NCI-H2081 (cell line): ENCODE measurements at regions not wholly inside any gene's neighbourhood (a gene's known extent, or its start where the extent isn't known, plus 50 kb on each side); places are given as distances from the start of the nearest gene placed in this dataset.

Experiments
- DNase-seq, 2 experiments: peaks; one replicate each; lab custom pipeline; 2025; lab: John Stamatoyannopoulos, UW

DNA sequence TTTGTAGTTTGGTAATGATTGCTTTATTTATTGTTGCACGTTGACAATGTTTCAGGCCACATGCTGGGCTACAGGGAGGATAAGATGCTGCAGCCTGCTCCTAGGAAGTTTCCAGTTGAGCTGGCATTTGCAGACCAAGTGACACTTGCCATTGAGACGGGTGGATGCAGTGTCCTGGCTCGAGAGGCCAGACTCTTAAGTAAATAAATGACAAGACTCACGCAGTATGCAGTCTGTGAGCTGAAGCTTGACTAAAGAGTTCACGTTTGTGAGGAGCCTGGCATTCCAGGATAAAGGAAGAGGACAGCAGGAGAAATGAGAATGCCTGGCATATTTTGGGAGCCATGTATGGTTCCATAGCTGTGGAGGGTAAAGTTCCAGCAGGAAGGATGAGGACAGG, 105.8 kb downstream of the BAMBI start:
- DNase-seq: no peak

DNA sequence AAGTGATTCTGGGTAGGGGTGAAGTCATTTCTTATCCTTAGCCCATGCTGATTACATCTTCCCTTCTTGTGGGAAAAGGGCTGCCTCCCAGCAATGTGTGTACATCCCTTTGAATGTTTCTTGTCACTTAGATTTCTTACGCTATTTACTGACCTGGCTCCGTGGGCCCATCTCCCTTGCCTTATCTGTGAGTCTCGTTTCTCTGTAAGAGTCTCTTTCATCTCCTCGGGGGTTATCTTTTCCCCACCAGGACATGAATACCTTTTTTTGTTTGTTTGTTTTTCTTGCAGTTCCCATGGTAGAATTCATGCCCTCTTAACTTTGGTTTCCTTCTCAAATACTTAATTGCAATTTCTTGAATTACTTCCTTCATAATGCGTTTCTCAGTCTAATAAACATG, 107.7 kb downstream of the BAMBI start:
- DNase-seq: no peak

DNA sequence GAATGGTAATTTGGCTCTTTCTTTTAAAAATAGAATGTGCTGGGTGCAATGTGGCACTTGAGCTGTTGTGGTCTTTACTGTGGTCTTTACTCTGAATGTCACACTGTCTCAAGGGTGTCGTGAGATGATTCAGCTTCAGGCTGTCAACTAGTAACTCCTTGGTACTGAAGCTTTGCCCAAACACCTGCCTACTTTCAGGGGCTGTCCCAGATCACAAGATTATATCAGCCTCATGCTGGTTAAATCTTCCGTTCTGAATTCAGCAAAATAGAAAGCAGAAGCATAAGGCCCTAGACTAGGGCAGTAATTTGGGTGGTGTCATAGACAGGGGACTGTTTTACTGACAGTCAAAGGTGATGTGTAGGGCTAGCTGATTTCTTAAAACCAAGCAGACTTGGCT, 110.9 kb downstream of the BAMBI start:
- DNase-seq: no peak

DNA sequence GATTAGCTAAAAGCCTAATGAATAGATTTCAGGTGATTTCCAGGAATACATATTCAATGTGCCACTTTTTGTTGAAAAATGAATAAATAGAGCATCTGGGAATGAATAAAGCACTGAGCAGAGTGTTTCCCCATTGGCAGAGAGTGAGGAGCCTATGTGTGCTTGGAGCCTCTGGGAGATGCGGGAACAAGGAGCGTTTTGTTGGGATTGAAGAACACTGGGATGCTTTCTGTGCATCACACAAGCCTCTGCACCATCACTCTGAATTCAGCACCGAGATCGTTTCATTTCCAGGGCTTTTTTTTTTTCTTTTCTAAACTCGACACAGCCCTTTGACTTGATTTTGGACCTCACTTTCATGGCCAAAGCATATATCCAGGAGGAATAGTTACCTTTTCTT, 111.4 kb downstream of the BAMBI start:
- DNase-seq: no peak

DNA sequence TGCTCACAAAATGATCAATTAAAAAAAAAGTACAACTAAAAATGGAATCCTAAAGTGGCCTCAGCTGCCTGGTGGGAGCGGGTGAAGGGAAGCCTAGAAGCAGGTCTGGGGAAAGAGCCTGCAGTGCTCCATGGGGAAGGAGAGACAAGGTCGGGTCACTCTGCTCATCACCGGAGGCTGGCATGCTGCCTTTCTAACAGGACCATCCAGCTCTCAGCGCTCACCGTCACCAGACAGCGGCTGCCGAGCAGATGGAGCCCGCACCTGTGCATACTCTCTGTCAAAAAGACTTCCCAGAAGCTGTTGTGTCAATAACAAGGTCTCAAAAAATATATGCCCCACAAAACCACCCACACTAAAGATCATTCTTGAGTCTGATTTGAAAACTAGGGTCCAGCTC, 112.8 kb downstream of the BAMBI start:
- DNase-seq: peak in 1 of 2 experiments; percentile 3

DNA sequence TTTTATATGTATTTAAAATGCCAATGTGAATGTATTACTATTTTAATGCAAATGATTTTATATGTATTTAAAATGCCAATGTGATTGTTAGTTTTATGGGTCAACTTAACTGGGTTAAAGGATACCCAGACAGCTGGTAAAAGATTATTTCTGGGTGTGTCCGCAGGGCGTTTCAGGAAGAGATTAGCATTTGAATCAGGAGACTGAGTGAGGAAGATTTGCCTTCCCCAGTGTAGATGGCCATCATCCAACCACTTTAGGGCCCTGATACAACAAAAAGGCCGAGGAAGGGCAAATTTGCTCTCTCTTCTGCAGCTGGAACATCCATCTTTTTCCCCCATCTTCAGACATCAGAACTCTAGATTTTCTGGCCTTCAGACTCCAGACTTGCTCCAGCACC, 116.2 kb downstream of the BAMBI start:
- DNase-seq: no peak

DNA sequence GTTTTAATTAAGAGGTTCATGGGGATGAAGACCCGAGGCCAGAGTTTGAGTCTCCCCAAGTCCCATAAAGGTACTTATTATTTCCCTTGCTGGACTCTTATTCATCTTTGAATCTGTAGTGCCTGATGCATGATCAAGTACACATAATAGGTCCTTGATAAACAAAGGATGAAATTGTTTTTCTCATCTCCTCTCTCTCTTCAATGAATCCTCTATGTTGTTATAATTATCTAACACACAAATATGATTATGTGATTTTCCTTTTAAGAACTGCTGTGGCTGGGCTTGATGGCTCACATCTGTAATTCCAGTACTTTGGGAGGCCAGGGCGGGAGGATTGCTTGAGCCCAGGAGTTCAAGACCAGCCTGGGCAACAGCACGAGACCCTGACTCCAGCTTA, 117.7 kb downstream of the BAMBI start:
- DNase-seq: no peak

DNA sequence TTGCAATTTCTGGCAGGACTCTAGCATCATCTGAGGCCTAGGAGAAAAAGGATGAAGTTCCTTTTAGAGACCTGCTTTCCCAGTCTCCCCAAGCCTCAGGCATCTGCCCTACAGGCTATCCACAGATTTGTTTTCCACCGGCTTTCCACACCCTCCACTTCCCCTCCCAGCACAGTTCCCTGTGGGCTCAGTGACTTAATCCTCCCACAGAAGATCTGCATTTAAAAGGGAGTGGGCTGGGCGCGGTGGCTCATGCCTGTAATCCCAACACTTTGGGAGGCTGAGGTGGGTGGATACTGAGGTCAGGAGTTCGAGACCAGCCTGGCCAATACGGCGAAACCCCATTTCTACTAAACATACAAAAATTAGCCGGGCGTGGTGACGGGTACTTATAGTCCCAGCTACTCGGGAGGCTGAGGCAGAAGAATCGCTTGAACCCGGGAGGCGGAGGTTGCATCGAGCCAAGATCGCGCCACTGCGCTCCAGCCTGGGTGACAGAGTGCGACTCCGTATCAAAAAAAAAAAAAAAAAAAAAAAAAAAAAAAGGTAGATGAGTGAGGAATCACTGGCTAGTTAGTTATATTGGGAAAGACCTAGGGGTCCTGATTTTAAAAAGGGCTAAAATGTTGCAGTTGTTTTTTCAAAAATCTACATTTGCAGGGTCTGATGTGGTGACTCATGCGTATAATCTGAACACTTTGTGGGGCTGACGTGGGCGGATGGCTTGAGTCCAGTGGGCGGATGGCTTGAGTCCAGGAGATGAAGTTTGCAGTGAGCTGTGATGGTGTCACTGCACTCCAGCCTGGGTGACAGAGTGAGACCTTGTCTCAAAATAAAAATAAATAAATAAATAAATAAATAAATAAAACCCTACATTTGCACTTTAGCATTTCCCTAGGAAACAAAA, 119.5 kb downstream of the BAMBI start:
- no peak for DNase-seq

DNA sequence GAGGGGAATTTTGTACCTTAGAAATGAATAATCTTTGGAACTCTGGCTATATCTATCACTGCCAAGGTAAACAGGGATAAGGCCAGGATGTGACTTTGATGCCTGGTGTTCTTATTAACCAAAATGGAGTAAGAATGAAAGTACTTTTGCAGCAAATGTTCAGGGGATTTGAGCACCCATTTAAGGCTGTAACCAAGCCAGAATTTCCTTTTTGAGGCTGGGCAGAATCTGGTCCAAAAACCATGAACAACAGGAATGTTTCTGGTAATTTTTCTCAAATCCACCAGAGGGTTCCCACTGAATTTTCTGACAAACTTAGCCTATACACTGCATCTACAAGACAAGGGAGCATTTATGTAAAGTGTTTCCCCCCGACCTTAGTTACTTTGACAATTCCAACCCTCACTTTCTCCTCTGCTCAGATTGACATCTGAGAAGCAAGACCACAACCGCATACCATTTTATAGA, 120.6 kb downstream of the BAMBI start:
- DNase-seq: no peak

DNA sequence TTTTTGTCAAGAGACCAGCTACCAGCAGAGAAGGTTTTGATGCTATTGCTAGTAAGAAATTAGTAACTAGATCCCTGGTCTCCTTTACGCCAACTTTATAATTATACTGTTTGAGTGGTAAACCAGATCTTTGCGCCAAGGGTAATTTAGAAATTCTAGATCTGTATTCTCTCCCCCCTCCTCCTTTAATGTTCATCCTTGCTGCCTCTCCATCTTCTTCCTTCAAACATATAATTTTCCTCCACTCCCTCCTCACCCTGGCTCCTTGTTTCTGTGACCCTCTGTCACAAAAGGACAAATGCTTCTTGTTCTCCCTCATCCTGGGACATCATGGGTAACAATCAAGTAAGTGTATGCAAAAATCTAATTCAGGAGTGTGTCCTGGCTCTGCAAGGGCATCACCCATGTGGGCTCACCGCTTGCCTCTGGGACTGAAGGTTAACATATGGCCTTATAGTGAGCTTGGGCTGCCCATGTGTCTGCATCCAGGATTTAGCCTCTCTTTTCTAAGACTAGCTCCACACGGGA, 121.2 kb downstream of the BAMBI start:
- no peak for DNase-seq

DNA sequence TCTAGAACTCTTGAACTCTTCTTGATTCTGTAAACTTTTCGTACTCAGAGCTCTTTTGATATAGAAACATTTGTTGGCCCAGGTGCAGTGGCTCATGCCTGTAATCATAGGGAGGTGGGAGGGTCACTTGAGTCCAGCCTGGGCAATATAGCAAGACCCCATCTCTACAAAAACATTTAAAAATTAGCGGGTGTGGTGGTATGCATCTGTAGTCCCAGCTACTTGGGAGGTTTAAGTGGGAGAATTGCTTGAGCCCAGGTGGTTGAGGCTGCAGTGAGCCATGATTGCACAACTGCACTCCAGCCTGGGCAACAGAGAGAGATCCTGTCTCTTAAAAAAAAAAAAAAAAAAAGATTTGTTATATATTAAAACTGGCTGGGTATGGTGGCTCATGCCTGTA, 121.6 kb downstream of the BAMBI start:
- no peak for DNase-seq

DNA sequence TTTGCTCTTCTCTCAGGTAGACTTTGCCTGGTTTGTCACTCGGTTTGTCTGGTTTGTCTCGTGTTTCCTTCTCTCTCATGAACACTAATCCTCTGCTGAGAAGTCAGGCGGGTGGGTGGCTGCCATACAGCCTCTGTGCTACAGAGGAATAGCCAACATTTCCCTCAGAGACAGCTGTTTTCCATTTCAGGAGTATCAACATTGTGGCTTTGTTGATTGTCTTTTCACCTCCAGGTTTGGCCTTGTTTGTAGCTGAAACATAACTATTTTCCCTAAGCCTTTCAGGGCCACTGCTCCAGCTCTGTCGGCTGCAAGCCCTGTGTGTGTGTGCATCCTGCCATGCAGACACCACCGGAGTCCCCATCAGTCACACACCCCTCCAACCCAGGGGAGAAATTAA, 122.8 kb downstream of the BAMBI start:
- DNase-seq: no peak

DNA sequence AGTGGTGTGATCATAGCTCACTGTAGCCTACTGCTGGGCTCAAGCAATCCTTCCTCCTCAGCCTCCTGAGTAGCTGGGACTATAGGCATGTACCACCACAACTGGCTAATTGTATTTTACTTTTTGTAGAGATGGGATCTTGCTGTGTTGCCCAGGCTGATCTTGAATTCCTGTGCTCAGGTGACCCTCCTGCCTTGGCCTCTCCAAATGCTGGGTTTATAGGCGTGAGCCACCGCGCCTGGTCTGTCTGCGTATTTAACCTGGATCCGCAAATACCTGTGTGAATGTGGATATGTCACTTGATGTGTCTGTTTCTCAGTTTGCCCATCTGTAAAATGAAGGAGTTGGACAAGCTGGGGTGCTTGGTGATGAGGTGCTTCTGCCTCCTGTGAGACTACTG, 123.9 kb downstream of the BAMBI start:
- DNase-seq: no peak

DNA sequence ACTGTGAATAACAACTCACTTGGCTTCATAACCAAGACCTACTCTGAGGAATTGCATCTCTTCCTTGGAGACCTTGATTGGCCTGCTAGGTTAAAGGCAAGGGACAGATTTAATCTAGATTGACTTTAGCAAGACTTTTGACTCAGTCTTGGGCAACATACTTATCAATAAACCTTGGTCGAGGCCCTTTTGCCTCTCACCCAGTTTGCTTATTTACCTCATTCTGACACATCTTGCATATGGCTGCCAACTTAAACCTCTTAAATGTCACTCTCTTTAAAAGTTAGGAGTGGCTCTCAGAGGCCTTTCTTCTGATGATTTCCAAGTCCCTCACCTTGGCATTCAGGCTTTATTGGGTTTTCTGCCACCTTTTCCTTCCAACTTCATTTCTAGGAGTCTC, 124.5 kb downstream of the BAMBI start:
- DNase-seq: no peak

DNA sequence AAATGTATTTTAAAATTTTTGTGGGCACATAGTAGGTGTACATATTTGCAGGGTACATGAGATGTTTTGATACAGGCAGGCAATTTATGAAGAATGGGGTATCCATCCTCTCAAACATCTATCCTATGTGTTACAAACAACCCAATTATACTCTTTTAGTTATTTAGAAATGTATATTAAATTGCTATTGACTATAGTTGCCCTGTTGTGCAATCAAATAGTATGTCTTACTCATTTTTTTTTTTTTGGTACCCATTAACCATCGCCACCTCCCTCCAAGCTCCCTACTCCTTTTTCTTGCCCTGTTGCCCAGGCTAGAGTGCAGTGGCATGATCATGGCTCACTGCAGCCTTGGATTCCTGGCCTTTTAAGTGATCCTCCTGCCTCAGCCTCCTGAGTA, 128.1 kb downstream of the BAMBI start:
- no peak for DNase-seq

DNA sequence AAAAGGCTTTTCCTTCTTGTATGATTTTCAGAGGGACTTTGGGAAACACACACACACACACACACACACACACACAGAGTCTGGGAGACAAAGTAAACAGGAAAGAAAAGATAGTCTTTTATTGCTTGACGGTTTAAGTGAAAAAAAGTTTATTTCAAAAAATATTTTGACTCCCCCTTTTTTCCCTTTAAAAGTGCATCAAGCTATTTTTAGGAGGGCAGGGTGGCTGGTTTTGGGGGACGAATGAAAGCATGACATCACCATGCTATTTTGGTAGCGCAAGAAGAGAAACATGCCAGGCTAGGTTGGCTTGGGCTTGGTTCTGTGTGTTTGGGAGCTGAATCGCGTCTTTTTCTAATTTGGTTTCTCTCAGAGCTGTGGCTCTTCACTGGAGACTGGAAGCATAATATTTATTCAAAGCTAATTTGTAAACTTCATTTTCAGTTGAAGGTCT, 129.2 kb downstream of the BAMBI start:
- no peak for DNase-seq

DNA sequence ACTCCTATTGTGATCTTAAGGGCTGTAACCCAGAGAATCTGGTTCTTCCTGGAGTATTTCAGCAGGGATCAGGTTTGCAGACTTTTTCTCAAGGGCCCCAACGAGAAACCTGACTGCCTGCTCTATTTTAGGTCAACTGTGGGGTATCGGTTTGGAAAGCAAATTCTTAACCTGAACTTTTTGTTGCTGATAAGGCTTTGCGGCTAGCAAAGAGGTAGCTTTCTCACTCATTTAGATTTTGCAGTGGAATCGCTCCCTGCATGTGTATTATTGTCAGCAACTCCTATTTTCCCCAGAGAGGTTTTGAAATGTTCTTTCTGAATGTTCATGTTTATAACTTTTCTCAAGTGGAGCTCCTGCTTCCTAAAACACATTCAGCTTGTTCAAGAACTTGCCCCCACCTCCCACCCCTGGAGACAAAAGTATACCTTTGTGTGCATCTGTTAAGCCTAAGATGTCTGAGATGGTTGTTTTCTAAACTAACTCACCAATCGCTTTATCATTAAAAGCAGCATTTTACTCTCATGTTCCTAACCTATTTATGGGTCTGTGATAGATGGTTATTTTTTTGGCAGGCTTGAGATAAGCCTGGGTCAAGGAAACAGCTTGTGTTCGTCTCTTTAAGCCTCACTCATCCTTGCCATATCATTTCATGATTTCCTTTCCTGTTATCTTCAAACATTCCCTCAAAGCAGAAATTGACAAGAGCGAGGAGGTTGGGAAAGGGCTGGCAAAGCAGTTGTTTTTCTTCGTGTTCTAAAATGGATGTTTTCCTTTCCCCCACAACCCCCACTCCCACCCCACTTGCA, 129.8 kb downstream of the BAMBI start:
- no peak for DNase-seq

DNA sequence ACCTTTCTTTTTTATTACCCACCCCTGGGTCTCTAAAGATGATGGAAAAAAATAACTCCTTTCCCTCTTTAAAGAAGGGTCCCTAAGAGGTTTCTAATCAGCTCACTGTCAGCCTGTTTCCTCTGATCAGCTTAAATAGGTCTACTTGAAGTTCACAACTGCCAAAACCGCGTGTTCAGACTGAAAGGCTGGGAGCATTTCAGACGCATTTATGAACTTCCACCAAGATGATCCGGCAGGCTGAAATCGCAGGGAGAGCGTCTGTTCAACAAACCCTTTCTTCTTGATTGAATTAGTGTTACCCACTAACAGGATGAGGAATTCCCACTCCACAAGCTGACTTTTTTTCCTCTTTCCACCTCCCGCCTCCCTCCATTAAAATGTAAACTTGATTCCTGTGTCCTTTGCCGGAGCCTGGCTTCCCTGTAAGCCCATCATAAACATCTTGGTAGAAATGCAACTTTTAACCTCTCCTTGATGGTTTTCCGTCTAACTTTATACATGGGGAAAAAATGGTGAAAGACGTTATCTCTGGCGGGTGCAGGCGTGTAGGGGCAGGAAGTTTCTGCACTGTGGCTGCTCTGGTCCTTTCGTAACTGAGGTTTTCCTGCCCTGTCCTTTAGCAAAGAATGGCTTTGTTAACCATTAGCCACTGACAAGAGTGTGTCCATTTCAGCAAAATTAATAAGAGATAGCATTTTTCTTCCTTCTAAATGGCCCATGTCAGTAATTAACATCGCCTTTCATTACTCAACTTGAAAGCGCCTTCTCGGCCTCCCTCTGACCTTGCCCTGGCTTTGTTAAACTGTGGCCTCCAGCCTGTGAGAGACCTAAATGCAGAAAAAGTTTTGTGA, 130.7 kb downstream of the BAMBI start:
- no peak for DNase-seq

DNA sequence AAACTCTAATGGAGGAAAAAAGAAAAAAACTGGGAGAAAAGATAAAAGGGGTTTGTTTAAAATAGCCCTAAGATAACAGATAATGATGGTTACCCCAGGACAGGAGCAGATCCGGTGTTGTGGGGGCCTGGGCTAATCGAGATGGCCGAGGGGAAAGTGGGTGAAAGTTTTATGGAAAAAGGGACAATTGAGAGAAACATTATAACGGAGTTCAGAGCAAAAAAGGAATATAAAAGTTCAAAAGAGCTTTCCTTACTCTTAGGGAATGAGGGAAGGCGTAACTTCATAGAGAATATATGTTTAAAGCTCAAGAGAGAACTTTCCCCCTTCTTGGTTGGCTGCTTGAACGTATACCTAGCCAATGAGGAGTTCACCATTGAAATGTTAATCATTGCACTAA, 131.4 kb downstream of the BAMBI start:
- no peak for DNase-seq

DNA sequence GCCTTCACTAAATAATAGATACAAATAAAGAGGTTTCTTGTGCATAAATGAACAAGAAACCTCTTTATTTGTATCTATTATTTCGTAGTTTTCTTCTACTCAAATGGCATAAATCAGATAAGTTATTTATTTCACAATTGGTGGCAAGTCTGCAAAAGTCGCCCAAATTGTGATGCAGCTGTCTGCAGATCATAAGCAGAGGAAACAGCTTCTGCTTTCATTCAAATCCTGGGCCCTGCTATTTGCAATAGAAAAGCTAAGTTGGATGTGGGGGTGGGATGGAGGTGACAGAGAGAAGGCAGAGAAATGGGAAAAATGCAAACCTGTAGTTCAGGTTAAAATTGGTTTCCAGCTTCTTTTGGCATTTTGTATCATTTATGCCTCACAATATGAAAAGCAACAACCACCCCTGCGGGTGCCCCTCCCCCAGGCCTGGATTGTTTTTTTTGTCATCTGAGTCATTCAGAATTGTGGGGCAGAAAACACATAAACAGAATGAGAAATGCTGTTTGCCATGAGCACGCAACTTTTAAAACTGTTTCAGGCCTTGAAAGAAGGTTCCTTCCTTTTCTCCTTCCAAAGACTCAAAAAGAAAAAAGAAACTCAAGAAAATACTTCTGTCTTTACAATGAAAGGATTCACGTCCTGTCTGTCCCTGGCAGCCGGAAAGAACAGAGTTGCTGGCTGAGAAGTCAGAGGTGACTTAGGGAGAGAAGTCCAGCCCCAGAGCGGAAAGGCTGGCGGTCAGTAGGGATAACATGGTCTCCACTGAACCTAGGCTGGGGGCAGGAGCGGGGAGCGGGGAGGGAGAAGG, 132.9 kb downstream of the BAMBI start:
- DNase-seq: no peak
